Glutamatergic neuron (in vitro differentiated cells): ENCODE measurements at regions not wholly inside any gene's neighbourhood (a gene's known extent, or its start where the extent isn't known, plus 50 kb on each side); places are given as distances from the start of the nearest gene placed in this dataset.
A peak's percentile ranks its signal among the peaks of the same experiment; 100 is the strongest.

Experiments used
- DNase-seq: peaks from one replicate; pipeline ENCODE4 v3.0.0; 2022
- H3K27ac Mint-ChIP-seq: one replicate; pipeline ENCODE4 v1.8.0; 2020; ENCODE audit warnings: mild to moderate bottlenecking, mixed read lengths, inconsistent platforms; ENCODE audit not compliant: unreplicated experiment
- H3K27me3 Mint-ChIP-seq: one replicate; pipeline ENCODE4 v1.8.0; 2020; ENCODE audit warnings: mild to moderate bottlenecking, moderate library complexity, mixed read lengths, inconsistent platforms; ENCODE audit not compliant: unreplicated experiment
- H3K36me3 Mint-ChIP-seq: one replicate; pipeline ENCODE4 v1.8.0; 2020; ENCODE audit warnings: mild to moderate bottlenecking, mixed read lengths, inconsistent platforms; ENCODE audit not compliant: unreplicated experiment
- H3K4me1 Mint-ChIP-seq: one replicate; pipeline ENCODE4 v1.8.0; 2020; ENCODE audit warnings: mild to moderate bottlenecking, low read depth, mixed read lengths, inconsistent platforms; ENCODE audit not compliant: unreplicated experiment
- H3K4me3 Mint-ChIP-seq: one replicate; pipeline ENCODE4 v1.8.0; 2020; ENCODE audit warnings: mild to moderate bottlenecking, mixed read lengths, inconsistent platforms; ENCODE audit not compliant: unreplicated experiment
- H3K9me3 Mint-ChIP-seq: one replicate; pipeline ENCODE4 v1.8.0; 2020; ENCODE audit warnings: mild to moderate bottlenecking, moderate library complexity, mixed read lengths, inconsistent platforms; ENCODE audit not compliant: unreplicated experiment
- TF ChIP-seq, protein P1 (sequence below): fragments of 200-600 bp; sonication (generic); IDR thresholded peaks from one replicate; pipeline ENCODE4 v1.5.0; 2021; ENCODE audit not compliant: partially characterized antibody, unreplicated experiment

- H3K27me3 Mint-ChIP-seq, result no peaks in the 10 kb centered on the region
- H3K36me3 Mint-ChIP-seq, result peaks cover 1% of the 10 kb centered on the region
- peaks cover 6% of the 10 kb centered on the region for H3K9me3 Mint-ChIP-seq
- peaks cover 35% of the 10 kb centered on the region for H3K4me1 Mint-ChIP-seq
- no peak overlapping the region for H3K4me3 Mint-ChIP-seq
- DNase-seq, result peak; percentile 30
- peak overlapping the region; percentile 31 for H3K27ac Mint-ChIP-seq
- TF ChIP-seq, protein P1, sequence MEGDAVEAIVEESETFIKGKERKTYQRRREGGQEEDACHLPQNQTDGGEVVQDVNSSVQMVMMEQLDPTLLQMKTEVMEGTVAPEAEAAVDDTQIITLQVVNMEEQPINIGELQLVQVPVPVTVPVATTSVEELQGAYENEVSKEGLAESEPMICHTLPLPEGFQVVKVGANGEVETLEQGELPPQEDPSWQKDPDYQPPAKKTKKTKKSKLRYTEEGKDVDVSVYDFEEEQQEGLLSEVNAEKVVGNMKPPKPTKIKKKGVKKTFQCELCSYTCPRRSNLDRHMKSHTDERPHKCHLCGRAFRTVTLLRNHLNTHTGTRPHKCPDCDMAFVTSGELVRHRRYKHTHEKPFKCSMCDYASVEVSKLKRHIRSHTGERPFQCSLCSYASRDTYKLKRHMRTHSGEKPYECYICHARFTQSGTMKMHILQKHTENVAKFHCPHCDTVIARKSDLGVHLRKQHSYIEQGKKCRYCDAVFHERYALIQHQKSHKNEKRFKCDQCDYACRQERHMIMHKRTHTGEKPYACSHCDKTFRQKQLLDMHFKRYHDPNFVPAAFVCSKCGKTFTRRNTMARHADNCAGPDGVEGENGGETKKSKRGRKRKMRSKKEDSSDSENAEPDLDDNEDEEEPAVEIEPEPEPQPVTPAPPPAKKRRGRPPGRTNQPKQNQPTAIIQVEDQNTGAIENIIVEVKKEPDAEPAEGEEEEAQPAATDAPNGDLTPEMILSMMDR, result no peak
These were observed 87.4 kb upstream of the UBL3 start for GRCh38 chr13:29937841-29938240.

GRCh38 chr13:29937379-29937778 lies 87.0 kb upstream of the UBL3 start:
- H3K4me1 Mint-ChIP-seq, result peaks cover 35% of the 10 kb centered on the region
- H3K27me3 Mint-ChIP-seq, result no peaks in the 10 kb centered on the region
- no peak overlapping the region for H3K27ac Mint-ChIP-seq
- DNase-seq, result no peak
- peaks cover 6% of the 10 kb centered on the region for H3K9me3 Mint-ChIP-seq
- no peak overlapping the region for H3K4me3 Mint-ChIP-seq
- TF ChIP-seq, protein P1, result no peak
- peaks cover 5% of the 10 kb centered on the region for H3K36me3 Mint-ChIP-seq

GRCh38 chr13:29936956-29937355 lies 86.5 kb upstream of the UBL3 start:
- Mint-ChIP-seq H3K36me3 (peaks cover 5% of the 10 kb centered on the region), H3K27me3 (no peaks in the 10 kb centered on the region), H3K9me3 (peaks cover 8% of the 10 kb centered on the region), H3K4me1 (peaks cover 35% of the 10 kb centered on the region), H3K4me3 (no peak overlapping the region), H3K27ac (no peak overlapping the region)
- TF ChIP-seq, protein P1, result no peak
- no peak for DNase-seq

GRCh38 chr13:29936051-29936813 lies 85.8 kb upstream of the UBL3 start:
- Mint-ChIP-seq H3K4me3 (no peak overlapping the region), H3K4me1 (peaks cover 35% of the 10 kb centered on the region), H3K36me3 (peaks cover 10% of the 10 kb centered on the region), H3K9me3 (peaks cover 10% of the 10 kb centered on the region), H3K27me3 (no peaks in the 10 kb centered on the region), H3K27ac (peak overlapping the region; percentile 5)
- TF ChIP-seq, protein P1, result no peak
- no peak for DNase-seq

GRCh38 chr13:29935309-29935981 lies 85.0 kb upstream of the UBL3 start:
- Mint-ChIP-seq H3K27ac (peak overlapping the region; percentile 5), H3K36me3 (peaks cover 10% of the 10 kb centered on the region), H3K4me1 (peaks cover 35% of the 10 kb centered on the region), H3K4me3 (peak overlapping the region; percentile 17), H3K9me3 (peaks cover 8% of the 10 kb centered on the region), H3K27me3 (no peaks in the 10 kb centered on the region)
- DNase-seq, result no peak
- TF ChIP-seq, protein P1, result no peak
